ENCODE measurements at regions not wholly inside any gene's neighbourhood (a gene's known extent, or its start where the extent isn't known, plus 50 kb on each side); places are given as distances from the start of the nearest gene placed in this dataset.

GRCh38 chr5:171585981-171586380 is 166.5 kb downstream of the FGF18 start:
- TF ChIP-seq, protein P1, sequence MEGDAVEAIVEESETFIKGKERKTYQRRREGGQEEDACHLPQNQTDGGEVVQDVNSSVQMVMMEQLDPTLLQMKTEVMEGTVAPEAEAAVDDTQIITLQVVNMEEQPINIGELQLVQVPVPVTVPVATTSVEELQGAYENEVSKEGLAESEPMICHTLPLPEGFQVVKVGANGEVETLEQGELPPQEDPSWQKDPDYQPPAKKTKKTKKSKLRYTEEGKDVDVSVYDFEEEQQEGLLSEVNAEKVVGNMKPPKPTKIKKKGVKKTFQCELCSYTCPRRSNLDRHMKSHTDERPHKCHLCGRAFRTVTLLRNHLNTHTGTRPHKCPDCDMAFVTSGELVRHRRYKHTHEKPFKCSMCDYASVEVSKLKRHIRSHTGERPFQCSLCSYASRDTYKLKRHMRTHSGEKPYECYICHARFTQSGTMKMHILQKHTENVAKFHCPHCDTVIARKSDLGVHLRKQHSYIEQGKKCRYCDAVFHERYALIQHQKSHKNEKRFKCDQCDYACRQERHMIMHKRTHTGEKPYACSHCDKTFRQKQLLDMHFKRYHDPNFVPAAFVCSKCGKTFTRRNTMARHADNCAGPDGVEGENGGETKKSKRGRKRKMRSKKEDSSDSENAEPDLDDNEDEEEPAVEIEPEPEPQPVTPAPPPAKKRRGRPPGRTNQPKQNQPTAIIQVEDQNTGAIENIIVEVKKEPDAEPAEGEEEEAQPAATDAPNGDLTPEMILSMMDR (IDR thresholded peaks at IDR 0.05) = no peak
- no peak for TF ChIP-seq POLR2A (IDR thresholded peaks at IDR 0.05)

Data from body of pancreas (tissue), 4 donors.